ENCODE measurements at regions not wholly inside any gene's neighbourhood (a gene's known extent, or its start where the extent isn't known, plus 50 kb on each side); places are given as distances from the start of the nearest gene placed in this dataset.

DNA sequence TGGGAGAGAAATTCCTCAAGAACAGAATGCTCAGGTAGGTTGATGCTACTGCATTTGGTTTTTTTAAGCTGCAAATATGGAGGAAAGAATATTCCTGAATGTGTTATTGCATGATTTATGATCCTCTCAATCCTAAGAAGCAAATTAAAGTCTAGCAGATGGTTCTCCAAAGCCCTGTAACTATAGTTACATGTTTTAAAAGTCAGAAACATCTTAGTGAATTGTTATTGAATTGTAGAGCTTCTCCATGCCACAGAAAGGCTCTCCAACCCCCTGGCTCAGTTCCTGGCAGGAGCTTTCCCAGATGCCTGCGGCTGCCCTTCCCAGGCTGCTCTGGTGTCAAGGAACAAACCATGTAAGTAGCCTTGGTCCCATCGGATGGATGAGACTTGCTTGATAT, 227.8 kb upstream of the GATB start:
- POLR2A ChIA-PET = no interaction called here
- no peak overlapping the region for H3K4me3 ChIP-seq (ENCODE audit: low read depth, low read length)
- CTCF ChIA-PET = no interaction called here
- no peak for DNase-seq (ENCODE audit: low read depth)
- TF ChIP-seq, protein P1, sequence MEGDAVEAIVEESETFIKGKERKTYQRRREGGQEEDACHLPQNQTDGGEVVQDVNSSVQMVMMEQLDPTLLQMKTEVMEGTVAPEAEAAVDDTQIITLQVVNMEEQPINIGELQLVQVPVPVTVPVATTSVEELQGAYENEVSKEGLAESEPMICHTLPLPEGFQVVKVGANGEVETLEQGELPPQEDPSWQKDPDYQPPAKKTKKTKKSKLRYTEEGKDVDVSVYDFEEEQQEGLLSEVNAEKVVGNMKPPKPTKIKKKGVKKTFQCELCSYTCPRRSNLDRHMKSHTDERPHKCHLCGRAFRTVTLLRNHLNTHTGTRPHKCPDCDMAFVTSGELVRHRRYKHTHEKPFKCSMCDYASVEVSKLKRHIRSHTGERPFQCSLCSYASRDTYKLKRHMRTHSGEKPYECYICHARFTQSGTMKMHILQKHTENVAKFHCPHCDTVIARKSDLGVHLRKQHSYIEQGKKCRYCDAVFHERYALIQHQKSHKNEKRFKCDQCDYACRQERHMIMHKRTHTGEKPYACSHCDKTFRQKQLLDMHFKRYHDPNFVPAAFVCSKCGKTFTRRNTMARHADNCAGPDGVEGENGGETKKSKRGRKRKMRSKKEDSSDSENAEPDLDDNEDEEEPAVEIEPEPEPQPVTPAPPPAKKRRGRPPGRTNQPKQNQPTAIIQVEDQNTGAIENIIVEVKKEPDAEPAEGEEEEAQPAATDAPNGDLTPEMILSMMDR (IDR thresholded peaks at IDR 0.05; ENCODE audit: insufficient read depth, low read depth, low read length) = no peak
- no peaks in the 10 kb centered on the region for H3K36me3 ChIP-seq (ENCODE audit: control insufficient read depth, insufficient read depth, low read length)
- H3K27me3 ChIP-seq (ENCODE audit: control insufficient read depth, insufficient read depth, low read length) = no peaks in the 10 kb centered on the region

DNA sequence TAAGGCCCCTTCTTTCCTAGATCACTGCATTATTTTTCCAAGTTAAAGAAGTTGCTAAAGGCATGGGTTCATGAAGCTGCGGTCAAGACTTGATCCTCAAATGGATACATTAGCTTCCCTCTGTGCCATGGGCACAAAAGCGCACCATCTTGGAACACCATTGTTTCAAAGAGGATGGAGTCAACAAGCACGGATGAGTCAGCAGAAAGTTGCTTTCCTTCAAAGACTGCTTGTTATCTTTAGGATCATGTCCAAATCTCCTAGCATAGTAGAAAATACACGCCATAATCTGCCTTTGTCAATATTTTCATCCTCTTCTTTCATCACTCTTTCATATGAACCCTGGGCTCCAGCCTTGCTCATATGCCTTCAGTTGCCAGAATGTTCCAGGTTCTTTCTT, 226.8 kb upstream of the GATB start:
- CTCF ChIA-PET = no interaction called here
- POLR2A ChIA-PET = no interaction called here
- no peak overlapping the region for H3K4me3 ChIP-seq (ENCODE audit: low read depth, low read length)

DNA sequence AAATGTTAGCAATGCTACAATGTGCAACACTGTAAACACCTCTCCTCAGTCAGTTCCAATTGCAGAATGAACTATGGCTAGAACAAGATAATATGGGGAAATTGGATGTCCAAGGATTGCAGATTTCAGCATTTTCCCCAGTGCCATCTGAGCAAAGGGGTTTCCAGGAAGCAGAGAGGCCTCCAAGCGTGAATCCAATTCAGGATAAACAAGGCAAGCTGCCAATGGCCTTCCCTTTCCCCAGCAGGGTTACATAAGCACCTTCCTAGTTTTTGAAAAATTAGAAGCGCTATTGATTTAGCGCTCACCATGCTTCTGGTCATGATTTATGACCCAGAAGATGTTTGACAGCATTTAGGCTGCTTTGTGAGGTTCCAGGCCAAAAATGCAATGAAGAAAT, 223.0 kb upstream of the GATB start:
- ChIA-PET CTCF (interaction anchor here (0.9 kb wide), 1 partner anchor 11 kb away, joined by 3 read pairs; no protein-coding TSS in a partner anchor), POLR2A (no interaction called here)
- Histone ChIP-seq H3K4me3 (ENCODE audit: low read depth, low read length) (no peak overlapping the region), H3K36me3 (ENCODE audit: control insufficient read depth, insufficient read depth, low read length) (no peaks in the 10 kb centered on the region), H3K27me3 (ENCODE audit: control insufficient read depth, insufficient read depth, low read length) (no peaks in the 10 kb centered on the region)
- no peak for DNase-seq (ENCODE audit: low read depth)
- TF ChIP-seq, protein P1 (IDR thresholded peaks at IDR 0.05; ENCODE audit: insufficient read depth, low read depth, low read length) = no peak

More for the DNA sequence above, 226.8 kb upstream of the GATB start:
- DNase-seq (ENCODE audit: low read depth) = no peak
- H3K27me3 ChIP-seq (ENCODE audit: control insufficient read depth, insufficient read depth, low read length) = no peaks in the 10 kb centered on the region
- TF ChIP-seq, protein P1 (IDR thresholded peaks at IDR 0.05; ENCODE audit: insufficient read depth, low read depth, low read length) = no peak
- no peaks in the 10 kb centered on the region for H3K36me3 ChIP-seq (ENCODE audit: control insufficient read depth, insufficient read depth, low read length)

DNA sequence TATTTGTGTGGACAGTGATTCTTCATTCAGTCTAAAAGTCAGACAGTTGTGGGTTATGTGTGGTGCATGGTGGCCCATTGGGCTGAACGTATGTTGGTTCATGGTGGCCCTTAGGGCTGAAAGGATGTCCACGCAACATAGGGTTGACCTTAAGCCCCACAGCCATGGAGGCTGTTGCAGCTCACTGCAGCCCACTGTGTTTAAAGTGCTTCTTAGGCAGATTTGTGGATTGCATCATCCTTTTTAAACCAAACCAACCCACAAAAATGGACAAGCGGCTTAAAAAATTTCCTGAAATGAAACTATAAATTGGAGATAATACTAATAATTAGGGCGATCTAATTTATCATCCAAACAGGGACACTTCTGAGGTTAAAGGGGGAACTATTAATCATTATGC, 219.0 kb upstream of the GATB start:
- ChIA-PET POLR2A (no interaction called here), CTCF (no interaction called here)
- H3K27me3 ChIP-seq (ENCODE audit: control insufficient read depth, insufficient read depth, low read length) = no peaks in the 10 kb centered on the region; the same call in 1 of the 2 replicates
- TF ChIP-seq, protein P1 (IDR thresholded peaks at IDR 0.05; ENCODE audit: insufficient read depth, low read depth, low read length) = no peak
- H3K36me3 ChIP-seq (ENCODE audit: control insufficient read depth, insufficient read depth, low read length) = no peaks in the 10 kb centered on the region
- no peak for DNase-seq (ENCODE audit: low read depth)
- no peak overlapping the region for H3K4me3 ChIP-seq (ENCODE audit: low read depth, low read length)

DNA sequence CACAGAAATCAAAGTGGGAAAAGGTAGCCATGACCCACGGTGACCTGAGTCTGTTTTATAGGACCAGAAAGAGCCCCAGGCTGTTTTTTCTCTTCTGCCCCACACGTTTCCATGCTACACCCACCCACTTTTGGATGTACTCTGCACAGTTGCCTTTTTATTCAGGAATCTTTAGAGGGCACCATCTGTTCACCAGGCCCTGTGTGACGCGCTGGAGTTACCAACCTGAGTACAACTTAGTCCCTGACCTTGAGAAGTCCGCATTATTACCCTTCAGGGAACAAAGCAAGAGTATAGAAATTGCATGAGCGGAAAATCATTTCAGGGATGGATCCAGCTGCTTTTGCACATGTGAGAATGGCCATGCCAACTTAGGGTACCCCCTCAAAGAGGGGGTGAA, 207.8 kb upstream of the GATB start:
- H3K27me3 ChIP-seq (ENCODE audit: control insufficient read depth, insufficient read depth, low read length) = peaks cover 2% of the 10 kb centered on the region
- CTCF ChIA-PET = no interaction called here
- POLR2A ChIA-PET = no interaction called here
- H3K4me3 ChIP-seq (ENCODE audit: low read depth, low read length) = no peak overlapping the region
- no peak for DNase-seq (ENCODE audit: low read depth)
- TF ChIP-seq, protein P1 (IDR thresholded peaks at IDR 0.05; ENCODE audit: insufficient read depth, low read depth, low read length) = no peak
- no peaks in the 10 kb centered on the region for H3K36me3 ChIP-seq (ENCODE audit: control insufficient read depth, insufficient read depth, low read length)

Measured in BJ (cell line).